GM21360 (cell line): ENCODE measurements at regions not wholly inside any gene's neighbourhood (a gene's known extent, or its start where the extent isn't known, plus 50 kb on each side); places are given as distances from the start of the nearest gene placed in this dataset.
"Not testable (repeated sequence)": the region's sequence is repeated elsewhere in the genome, so short reads cannot be mapped to it uniquely, and the experiment has no call there.

Source experiments
- ATAC-seq: cut with Tn5 transposase; IDR thresholded peaks from one replicate; pipeline ENCODE4 v1.9.1; 2021; ENCODE audit warnings: mild to moderate bottlenecking, moderate library complexity; ENCODE audit not compliant: unreplicated experiment

DNA sequence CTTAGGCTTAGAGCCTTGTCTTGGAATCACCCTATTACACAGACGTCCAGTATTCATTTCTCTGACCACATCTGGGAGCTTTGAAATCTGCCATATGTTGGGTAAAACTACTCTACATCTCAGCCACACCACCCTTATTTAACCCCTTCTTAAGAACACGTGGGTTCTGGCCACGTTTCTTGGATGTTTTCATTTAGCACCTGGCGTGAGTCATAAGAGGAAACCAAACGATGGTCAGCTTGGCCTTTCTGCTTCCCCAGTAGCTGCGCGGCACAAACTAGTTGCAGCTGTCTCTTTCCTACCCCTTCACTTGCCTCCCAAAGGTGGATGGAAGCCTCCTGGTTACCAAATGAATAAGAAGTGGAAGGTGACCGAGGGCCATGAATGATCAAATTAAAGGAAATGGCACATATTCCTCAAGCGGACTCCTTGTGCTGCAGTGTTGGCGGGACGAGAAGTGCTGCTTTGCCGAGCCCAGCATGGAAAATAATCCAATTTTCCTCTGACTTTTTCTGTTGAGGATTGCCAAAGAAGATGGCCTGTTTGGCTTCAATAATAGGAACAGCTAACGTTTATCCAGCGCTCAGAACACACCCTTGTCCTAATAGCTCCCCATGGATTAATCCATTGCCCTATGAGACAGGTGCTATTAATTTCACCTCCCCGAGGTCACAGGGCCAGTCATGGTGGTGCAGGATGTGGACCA lies 154.1 kb downstream of the ZNF664 start:
- no peak for ATAC-seq

DNA sequence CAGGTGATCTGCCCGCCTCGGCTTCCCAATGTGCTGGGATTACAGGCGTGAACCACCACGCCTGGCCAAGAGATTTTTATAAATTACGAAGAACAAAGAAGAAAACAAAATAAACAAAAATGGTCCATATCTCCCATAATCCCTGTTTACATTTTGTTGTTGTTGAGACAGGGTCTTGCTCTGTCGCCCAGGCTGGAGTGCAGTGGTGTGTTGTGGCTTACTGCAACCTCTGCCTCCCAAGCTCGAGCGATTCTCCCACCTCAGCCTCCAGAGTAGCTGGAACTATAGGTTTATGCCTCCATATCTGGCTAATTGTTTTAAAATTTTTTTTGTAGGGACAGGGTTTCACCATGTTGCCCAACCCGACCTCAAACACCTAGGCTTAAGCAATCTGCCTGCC lies 156.1 kb downstream of the ZNF664 start:
- ATAC-seq: no peak

DNA sequence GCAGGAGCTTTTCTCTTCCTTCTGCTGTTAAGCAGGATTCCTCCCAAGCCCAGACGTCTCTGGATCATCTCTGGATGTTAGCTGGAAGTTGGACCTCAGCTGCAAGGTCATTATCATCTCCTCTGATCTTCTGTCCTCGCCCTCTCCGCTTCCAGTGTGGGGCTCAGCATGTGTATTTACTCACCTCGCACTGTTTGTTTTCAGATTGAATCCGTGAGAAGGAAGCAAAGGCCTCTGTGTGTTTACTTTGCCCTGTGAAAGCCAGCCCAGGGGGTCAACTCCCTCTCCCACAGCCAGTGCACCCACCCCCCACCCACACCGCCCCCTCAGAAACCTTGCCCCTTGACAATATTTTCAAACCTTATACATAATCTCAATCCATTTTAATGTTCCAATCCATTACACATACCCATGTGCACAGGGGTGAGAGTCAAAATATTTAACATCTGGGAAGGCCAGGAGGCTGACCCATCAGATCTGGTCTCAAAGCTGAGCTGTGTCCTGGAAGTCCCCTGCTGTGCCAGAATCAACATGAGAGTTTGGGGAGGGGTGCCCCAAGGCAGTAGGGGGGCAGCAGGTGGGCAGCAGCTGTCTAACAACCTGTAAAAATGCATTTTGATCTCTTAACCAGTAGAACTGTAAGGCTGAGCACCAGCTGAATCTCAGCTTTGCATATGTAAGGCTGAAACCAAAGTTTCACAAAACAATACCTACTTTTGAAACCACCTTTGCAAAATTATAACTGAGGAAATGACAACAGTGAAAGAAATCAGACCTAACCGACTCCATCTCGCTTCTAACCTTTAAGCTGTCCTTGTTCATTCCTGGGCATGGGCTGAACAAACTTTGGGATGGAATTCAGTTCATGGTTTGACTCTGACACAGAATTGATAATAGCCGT lies 157.9 kb downstream of the ZNF664 start:
- ATAC-seq: no peak

DNA sequence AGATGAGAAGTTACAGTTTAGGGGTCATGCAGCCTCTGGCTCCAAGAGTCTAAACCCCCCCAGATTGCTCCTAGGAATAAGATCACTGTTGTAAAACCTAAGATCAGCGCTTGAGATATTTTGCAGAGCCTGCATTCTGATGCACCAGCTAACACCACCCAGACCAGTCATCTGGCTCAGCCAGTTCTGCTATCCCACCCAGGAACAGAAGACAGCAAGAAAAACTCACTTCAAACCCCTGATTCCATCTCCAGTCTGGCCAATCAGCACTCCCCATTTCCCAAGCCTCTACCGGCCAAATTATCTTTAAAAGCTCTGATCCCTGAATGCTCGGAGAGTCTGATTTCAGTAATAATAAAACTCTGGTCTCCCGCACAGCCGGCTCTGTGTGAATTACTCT lies 158.6 kb downstream of the ZNF664 start:
- ATAC-seq: no peak

DNA sequence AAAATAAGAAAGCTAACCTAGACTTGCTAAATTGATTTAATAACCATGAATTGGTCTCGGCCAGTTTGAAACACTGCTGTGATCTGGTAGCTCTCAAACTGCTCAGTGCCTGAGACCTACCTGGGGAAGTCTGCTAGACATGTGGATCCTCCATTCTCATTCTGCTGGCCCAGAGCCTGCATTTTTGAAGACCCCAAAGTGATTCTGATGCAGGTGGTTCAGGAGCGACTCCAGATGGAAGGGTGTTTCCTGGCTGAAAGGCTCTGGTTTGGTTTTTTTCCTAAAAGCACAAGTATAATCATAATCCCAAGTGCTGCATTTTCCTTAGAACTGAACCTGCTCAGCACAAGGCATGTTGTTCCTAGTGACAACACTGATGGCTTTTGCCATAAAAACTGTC lies 159.5 kb downstream of the ZNF664 start:
- ATAC-seq: no peak

DNA sequence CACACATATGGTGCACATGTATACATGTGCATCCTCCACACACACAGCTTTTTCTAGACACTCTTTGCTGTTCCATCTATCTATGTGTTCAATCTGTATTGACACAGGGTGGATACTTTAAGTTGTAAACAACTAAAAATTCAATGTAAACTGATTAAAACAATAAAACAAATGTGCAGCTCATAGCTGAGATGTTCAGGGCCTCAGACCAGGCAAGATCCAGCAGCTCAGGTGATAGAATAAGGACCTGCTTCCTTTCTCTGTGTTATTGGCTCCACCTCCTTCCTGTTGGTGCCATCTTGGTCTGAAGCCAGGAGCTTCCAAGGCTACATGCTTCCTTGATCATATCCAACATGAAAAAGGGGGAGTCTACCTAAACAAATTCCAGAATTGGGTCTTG lies 158.1 kb upstream of the RFLNA start:
- ATAC-seq: no peak

DNA sequence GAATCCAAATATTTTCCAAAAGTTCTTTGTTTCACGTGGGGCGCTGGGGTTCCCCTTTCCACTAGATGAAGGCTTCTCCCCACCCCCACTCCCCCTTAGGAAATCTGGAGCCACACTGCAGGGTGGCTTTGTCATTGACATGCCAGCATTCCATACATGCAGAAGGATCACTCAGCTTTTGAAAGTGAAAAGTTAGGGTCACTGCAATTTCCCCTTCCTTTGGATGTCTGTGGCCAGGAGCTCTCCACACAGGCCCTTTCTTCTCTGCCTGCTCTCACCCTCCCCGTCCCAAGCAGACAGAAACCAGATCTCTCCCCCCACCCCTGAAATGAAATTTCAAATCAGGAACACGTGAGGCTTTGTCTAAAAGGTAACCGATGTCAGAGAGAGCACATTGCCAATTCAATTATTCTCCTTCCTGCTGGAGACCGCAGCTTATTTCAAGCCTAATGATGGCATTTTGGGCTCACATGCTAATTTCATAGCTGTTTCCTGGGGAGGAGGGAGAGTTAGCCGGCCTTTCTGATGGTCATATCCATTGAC lies 153.9 kb upstream of the RFLNA start:
- ATAC-seq: no peak

DNA sequence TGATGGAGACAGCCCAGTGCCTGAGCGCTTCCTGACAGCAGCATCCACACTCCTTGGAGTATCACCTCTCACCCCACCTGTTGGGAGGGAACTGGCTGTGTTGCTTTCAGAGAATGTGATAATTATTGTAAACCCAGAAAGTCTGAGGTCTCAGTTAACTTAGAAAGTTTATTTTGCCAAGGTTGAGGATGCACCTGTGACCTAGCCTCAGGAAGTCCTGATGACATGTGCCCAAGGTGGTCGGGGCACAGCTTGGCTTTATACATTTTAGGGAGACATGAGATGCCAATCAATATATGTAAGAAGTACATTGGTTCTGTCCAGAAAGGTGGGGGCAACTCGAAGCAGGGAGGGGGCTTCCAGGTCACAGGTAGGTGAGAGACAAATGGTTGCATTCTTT lies 153.3 kb upstream of the RFLNA start:
- not testable (repeated sequence) for ATAC-seq

DNA sequence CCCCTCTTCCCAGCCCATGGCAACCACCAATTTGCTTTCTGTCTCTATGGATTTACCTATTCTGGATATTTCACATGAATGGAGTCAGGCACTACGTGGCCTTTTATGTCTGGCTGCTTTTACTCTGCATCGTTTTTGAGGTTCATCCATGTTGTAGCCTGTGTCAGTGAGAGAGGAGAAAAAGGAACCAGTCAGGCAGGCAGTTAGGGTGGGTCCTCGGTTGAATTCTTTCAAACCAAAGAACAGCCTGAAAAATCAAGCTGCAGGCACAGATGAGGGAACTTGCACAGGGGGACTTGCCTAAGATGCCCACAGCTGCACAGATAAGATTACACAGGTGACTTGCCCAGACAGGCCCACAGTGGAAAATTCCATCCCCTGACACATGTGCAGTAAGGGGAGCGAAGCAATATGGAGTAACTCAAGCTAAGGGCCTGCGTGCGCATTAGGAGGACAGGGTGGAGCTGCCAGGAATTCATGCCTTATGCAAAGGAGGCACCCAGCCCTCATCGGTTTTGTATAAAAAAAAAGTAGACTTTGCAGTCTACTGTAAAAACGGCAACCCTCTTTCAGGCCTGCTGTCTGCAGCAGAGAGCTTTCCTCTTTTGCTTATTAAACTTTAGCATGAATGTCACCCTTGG lies 152.4 kb upstream of the RFLNA start:
- no peak for ATAC-seq

DNA sequence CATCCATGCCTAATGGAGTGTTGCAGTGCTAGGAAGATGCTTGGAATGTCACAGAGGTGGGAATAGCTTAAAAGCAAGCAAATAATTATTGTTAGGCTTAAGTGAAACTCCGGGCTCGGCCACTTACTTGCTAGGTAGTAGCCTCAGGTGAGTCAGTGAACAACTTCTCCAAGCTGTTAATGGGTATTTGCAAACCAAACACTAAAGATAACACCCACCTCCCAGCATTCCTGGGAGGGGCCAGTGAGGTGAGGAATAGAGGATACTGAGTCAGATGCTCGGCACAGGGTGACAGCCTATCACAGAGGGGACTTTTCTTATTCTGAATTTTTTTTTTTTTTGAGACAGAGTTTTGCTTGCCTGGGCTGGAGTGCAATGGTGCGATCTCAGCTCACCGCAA lies 151.2 kb upstream of the RFLNA start:
- ATAC-seq: no peak

DNA sequence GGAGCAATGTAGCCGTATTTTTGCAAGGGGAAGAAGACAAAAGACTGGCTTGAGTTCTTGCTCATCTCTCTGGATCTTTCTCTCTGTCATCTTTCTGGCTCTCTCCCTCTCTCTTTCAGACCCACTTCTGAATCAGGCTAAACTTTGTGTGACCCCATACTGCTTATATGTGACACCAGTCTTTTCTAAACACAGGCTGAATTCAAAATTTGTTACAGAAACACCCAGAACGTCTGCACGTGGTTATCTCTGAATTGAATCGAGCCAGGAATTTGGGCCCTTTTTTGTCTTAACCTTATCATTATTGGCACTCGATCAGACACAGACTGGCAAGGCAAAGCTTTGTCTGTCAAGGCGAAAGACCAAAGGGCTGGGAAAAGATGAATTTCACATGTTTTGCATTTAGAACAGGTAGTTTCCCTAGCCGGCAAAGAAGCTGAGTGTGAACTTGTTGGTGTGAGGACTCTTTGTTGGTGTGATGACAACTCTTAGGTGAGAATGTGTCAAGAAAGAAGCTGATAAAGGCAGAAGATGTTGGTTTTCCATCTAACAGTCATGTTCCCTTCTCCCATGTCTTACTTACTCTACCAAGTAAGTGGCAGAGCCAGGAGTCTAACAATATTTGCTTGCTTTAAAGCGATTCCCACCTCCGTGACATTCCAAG lies 150.2 kb upstream of the RFLNA start:
- no peak for ATAC-seq

DNA sequence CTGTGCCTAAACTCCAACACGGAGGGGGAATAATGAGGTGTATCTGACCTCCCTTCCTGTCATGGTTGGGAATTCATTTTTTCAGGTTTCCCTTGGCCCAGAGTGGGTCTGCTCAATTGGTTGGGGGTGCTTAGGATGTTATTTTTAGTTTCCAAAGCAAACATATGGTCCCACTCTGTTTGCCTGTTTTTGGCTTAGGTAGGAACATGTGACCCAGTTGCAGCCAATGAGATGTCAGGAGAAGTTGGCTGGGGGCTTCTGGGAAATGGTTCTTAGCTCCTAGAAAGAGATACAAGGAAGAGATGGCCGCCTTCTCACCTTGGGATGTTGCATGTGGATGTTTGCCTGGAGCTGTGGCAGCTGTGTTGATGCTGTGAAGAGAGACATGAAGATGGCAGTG lies 147.9 kb upstream of the RFLNA start:
- ATAC-seq: no peak

DNA sequence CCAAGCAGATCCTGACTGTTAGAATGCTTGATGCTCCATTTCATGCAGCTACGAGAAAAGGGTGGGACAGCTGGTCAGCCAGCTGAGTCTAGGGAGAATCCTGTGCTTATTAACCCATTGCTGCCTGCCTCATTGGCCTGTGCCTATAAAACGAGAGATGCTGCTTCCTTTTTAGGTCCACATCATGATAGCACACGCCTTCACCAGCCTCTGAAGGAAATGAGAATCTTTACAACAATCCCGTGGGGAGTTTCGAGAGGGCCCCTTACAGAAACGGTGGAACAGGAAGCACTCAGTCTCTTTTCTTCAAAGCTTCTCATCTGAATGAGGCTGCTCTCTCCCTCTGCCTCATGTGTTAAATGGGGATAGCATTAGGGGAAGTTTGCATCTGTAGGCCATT lies 147.3 kb upstream of the RFLNA start:
- peak; percentile 54 for ATAC-seq

DNA sequence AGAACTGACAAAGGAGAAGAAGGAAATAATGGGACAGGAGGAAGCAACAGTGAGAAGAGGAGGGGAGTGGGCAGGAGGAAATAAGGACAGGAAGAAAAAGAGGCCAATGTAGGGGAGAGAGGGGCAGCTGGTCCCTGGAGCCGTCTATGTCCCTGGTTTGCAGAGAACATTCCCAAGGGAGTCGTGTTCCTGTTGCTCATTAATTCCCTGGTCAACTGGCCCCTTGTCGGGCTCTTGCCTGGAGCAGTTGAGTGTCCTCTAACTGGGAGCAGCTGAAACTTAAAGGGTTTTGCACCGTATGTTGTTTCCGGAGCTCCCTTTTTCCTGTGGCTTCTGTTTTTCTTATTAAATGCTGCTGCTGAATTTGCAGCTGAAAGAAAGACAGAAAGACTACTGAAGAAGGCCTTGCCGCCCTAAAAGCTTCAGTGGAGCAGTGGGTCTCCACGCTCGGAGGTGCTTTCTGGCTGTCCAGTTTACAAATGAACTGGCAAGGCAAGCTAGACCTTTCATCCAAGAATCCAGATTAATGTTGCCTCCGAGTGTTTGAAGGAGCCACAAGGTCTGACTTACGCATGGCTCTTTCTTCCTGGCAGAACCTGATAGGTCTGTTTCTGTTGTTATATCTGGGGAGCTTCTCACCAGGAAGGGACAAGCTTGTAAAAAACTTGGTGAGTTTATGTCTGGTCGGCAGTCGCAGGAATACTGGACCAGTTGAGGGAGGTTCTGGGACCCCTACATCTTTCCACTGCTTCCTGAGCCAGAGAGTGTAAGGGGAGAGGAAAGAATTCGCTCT lies 146.2 kb upstream of the RFLNA start:
- ATAC-seq: no peak

DNA sequence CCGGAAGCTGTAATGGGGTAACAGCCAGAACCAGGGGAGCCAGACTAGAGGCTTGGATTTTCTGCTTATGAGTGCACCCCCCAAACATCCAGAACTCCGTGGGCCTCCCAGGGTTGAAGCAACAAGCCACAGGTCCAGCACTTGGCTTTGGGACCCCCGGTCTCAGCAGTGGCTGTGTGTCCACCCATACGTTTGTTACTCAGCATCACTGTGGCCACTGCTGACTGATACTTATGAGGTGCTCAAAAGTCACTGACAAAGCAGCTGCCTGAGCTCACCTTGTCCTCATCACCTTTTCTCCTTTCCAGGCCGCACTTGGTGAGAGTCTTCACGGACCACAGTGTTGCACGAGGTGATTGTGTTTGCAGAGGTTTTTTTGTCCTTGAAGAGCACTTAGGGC lies 145.6 kb upstream of the RFLNA start:
- no peak for ATAC-seq

DNA sequence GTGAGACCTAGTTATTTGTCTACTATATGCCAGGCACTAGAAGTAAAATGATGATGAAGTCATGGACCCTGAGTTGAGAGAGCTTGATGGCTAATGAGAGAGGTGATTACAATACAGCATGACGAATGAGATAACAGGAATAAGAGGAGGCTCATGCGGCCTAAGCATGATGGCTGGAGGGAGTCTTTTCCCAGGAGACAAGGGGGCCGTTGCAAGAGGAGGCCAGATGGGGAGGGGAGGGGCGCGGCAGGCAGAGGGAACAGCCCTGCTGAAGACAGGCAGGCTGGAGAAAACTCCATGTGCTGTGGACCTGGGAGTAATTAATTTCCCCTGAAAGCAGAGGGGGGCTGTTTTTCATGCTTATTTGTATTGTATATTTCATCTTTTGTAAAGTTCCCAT lies 144.7 kb upstream of the RFLNA start:
- no peak for ATAC-seq

DNA sequence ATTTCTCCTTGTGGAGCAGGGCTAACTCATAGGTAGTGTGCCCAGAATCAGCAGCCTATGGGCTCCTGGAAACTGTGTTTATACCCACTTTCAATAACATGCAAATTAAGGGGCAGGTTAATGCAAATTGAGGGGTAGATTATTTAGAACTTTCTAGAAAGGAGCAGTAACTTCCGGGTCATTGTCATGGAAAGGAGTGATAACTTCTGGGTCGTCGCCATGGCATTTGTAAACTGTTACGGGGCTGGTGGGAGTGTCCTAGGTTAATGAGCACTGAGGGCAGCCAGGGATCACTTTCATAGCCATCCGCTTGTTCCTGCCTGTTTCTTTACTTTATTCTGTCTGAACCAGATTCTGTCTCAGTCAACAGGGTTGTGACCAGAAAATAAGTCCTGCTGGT lies 143.3 kb upstream of the RFLNA start:
- ATAC-seq: no peak

DNA sequence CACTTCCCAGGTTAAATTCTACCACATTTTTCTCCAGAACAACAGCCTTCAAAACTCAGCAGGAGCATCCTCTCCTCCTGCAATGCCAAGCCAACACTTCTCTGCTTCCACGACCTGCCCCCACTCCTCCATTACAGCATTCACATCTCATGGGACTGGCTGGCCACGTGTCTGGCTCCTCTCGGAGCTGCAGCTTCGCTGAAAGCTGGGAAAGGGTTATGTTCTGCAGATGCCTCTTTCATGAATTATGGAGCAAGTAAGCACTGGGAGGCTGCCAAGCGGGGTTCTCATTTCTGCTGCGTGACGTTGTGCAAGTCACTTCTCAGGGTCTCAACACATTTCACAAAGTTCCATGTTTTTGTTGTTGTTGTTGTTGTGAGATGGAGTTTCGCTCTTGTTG lies 142.2 kb upstream of the RFLNA start:
- no peak for ATAC-seq

DNA sequence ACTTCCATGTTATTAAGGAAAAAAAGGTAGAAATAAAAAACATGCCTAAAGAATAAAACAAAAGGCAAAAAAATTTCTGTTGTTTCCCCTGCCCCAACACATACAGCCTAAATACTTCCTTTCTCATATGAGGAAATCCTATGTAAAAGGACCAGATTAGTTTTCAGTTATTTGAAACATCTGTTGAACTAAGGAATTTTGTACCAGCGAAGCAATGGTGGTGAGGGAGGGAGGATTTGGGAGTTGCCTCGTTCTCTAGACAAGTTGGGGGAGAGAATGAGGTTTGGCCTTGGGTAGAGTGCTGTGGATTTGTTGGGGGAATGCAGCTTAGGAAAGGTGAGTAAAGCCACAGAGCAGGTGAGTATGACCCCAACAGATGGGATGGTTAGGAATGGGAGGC lies 141.5 kb upstream of the RFLNA start:
- no peak for ATAC-seq

DNA sequence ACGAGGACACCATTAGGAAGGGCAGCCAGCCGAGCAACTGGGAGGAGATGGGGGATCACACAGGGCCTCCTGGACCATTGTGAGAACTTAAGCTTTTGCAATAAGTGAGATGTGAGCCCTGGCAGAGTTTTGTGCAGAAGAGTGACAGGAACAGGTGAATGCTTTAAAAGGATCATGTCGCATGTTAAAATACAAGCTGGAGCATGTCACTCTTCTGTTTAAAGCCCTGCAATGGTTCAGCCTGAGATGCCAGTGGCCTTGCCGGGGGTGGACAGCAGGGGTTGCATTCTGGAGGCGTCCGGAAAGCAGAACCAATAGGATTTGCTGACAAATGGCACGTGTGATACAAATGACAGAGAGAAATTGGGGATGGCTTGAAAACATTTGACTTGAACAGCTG lies 137.5 kb upstream of the RFLNA start:
- no peak for ATAC-seq
